ENCODE measurements at regions not wholly inside any gene's neighbourhood (a gene's known extent, or its start where the extent isn't known, plus 50 kb on each side); places are given as distances from the start of the nearest gene placed in this dataset.

DNA sequence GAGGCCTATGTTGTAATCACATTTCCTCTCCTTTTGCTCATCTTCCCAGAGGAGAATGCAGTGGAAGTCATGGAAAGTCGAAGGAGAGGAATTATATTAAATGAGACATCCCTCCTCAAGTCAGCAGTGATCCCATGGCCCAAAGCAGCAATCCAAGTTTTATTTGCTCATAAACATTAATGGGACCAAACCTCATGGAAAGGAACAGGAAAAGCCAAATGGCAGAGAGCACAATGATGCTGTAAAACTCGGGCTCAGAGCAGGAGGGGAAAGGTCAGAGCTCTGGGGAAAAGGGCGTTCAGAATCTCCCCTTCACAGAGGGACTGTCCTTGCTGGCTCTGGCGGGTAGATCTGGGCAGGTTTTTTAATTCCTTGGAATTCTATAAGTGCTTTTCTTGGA is 175.8 kb downstream of the C5orf15 start:
- WGBS, 2 donors (ENCODE audit: extremely low coverage in 2 of 2, insufficient read length in 2 of 2, insufficient replicate concordance in 1 of 2) = no CpG with 5 or more reads among the region's 4 CpGs
- no peak overlapping the region for H3K9ac ChIP-seq (ENCODE audit: low read depth, low read length, poor library complexity)
- no peaks in the 10 kb centered on the region for H3K9me3 ChIP-seq (replicated peaks in 1 of 2; ENCODE audit: control insufficient read depth in 2 of 2, insufficient read depth in 1 of 2, low read depth in 1 of 2, low read length in 2 of 2)
- H4K8ac ChIP-seq (ENCODE audit: low read depth, low read length) = no peak overlapping the region
- peaks cover 0 to 16% (median 0%) of the 10 kb centered on the region in 3 experiments for H3K27me3 ChIP-seq (ENCODE audit: control insufficient read depth in 3 of 3, insufficient read depth in 3 of 3, low read depth in 1 of 3, low read length in 3 of 3)
- no peak overlapping the region for H2AK5ac ChIP-seq (ENCODE audit: low read depth, low read length)
- no peaks in the 10 kb centered on the region for H3K36me3 ChIP-seq (replicated peaks in 1 of 2; ENCODE audit: control insufficient read depth in 2 of 2, insufficient read depth in 2 of 2, low read length in 2 of 2)
- H2BK12ac ChIP-seq (ENCODE audit: low read length) = no peak overlapping the region
- no peak overlapping the region for H4K91ac ChIP-seq (ENCODE audit: low read depth, low read length, poor library complexity)
- H3K4me3 ChIP-seq (ENCODE audit: low read length in 2 of 2) = no peak overlapping the region
- H2BK5ac ChIP-seq (ENCODE audit: low read length) = no peak overlapping the region
- H3K27ac ChIP-seq (replicated peaks; ENCODE audit: low read length) = no peak overlapping the region
- no peak overlapping the region for H2BK15ac ChIP-seq (ENCODE audit: low read length)
- no peak for DNase-seq (ENCODE audit: low spot score)
- H2AFZ ChIP-seq (ENCODE audit: low read length) = no peak overlapping the region
- no peak overlapping the region for H3K4me2 ChIP-seq (ENCODE audit: insufficient read depth, low read length, poor library complexity, severe bottlenecking)
- H3K79me1 ChIP-seq (ENCODE audit: low read depth, low read length) = no peaks in the 10 kb centered on the region
- H3K18ac ChIP-seq (ENCODE audit: low read length) = no peak overlapping the region
- no peak overlapping the region for H3K14ac ChIP-seq (ENCODE audit: low read length)
- no peak overlapping the region for H2BK120ac ChIP-seq (ENCODE audit: low read depth, low read length)
- H3K4me1 ChIP-seq (ENCODE audit: control insufficient read depth in 2 of 2, insufficient read depth in 1 of 2, low read depth in 1 of 2, low read length in 2 of 2) = no peaks in the 10 kb centered on the region
- no peak overlapping the region for H3K4ac ChIP-seq (ENCODE audit: low read length)
- H3K23ac ChIP-seq (ENCODE audit: low read depth, low read length, poor library complexity) = no peak overlapping the region

DNA sequence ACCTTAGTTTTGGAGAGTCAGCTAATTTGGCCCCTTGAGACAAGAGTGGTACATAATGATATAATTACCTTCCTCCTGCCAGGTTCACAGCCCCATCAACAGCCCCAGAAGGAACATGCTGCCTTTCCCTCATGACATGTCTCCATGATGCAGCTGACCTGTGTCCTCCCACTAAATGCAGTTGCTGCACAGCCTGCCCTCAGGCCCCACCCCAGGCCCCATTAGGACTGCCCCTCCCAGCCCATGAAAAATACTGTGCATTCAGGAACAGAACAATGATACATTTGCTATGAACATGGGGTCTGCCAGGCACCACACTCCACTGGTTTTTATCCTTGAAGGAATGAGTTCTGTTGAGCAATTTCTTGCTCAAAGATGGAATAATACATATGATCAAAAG is 176.4 kb downstream of the C5orf15 start:
- no peak for DNase-seq (ENCODE audit: low spot score)
- Histone ChIP-seq H4K8ac (ENCODE audit: low read depth, low read length) (no peak overlapping the region), H2BK5ac (ENCODE audit: low read length) (no peak overlapping the region), H3K4ac (ENCODE audit: low read length) (no peak overlapping the region), H2AK5ac (ENCODE audit: low read depth, low read length) (no peak overlapping the region), H3K27me3 (ENCODE audit: control insufficient read depth in 3 of 3, insufficient read depth in 3 of 3, low read depth in 1 of 3, low read length in 3 of 3) (peaks cover 0 to 16% (median 0%) of the 10 kb centered on the region in 3 experiments), H2AFZ (ENCODE audit: low read length) (no peak overlapping the region), H3K36me3 (replicated peaks in 1 of 2; ENCODE audit: control insufficient read depth in 2 of 2, insufficient read depth in 2 of 2, low read length in 2 of 2) (no peaks in the 10 kb centered on the region), H3K4me2 (ENCODE audit: insufficient read depth, low read length, poor library complexity, severe bottlenecking) (no peak overlapping the region), H3K9ac (ENCODE audit: low read depth, low read length, poor library complexity) (no peak overlapping the region), H3K4me3 (ENCODE audit: low read length in 2 of 2) (no peak overlapping the region), H3K18ac (ENCODE audit: low read length) (no peak overlapping the region), H3K23ac (ENCODE audit: low read depth, low read length, poor library complexity) (no peak overlapping the region), H2BK15ac (ENCODE audit: low read length) (no peak overlapping the region), H2BK120ac (ENCODE audit: low read depth, low read length) (no peak overlapping the region), H4K91ac (ENCODE audit: low read depth, low read length, poor library complexity) (no peak overlapping the region), H3K27ac (replicated peaks; ENCODE audit: low read length) (no peak overlapping the region), H3K9me3 (replicated peaks in 1 of 2; ENCODE audit: control insufficient read depth in 2 of 2, insufficient read depth in 1 of 2, low read depth in 1 of 2, low read length in 2 of 2) (no peaks in the 10 kb centered on the region), H2BK12ac (ENCODE audit: low read length) (no peak overlapping the region), H3K4me1 (ENCODE audit: control insufficient read depth in 2 of 2, insufficient read depth in 1 of 2, low read depth in 1 of 2, low read length in 2 of 2) (no peaks in the 10 kb centered on the region), H3K14ac (ENCODE audit: low read length) (no peak overlapping the region), H3K79me1 (ENCODE audit: low read depth, low read length) (no peaks in the 10 kb centered on the region)

DNA sequence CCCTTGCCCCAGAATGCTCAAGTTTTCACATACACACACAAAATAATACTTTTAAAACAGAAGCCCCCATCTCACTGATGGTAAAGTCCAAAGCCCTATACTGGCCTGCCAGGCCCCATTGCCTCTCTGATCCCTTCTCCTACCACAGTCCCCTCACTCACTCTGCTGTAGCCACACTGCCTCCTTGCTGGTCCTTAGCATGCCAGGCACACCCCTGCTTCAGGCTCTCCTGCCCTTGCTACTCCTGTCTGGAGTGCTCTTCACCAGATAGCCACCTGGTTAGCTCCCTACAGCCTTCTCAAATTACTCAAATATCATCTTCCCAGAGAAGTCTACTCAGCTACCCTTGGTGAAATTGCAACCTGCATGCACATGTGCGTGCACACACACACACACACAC is 177.5 kb downstream of the C5orf15 start:
- Histone ChIP-seq H2BK15ac (ENCODE audit: low read length) (no peak overlapping the region), H3K9ac (ENCODE audit: low read depth, low read length, poor library complexity) (no peak overlapping the region), H3K27me3 (ENCODE audit: control insufficient read depth in 3 of 3, insufficient read depth in 3 of 3, low read depth in 1 of 3, low read length in 3 of 3) (peaks cover 0 to 16% (median 0%) of the 10 kb centered on the region in 3 experiments), H3K4ac (ENCODE audit: low read length) (no peak overlapping the region), H2AK5ac (ENCODE audit: low read depth, low read length) (no peak overlapping the region), H3K27ac (replicated peaks; ENCODE audit: low read length) (no peak overlapping the region), H3K36me3 (replicated peaks in 1 of 2; ENCODE audit: control insufficient read depth in 2 of 2, insufficient read depth in 2 of 2, low read length in 2 of 2) (no peaks in the 10 kb centered on the region), H2BK5ac (ENCODE audit: low read length) (no peak overlapping the region), H3K4me1 (ENCODE audit: control insufficient read depth in 2 of 2, insufficient read depth in 1 of 2, low read depth in 1 of 2, low read length in 2 of 2) (no peaks in the 10 kb centered on the region), H3K14ac (ENCODE audit: low read length) (no peak overlapping the region), H3K79me1 (ENCODE audit: low read depth, low read length) (no peaks in the 10 kb centered on the region), H3K4me2 (ENCODE audit: insufficient read depth, low read length, poor library complexity, severe bottlenecking) (no peak overlapping the region), H3K18ac (ENCODE audit: low read length) (no peak overlapping the region), H4K8ac (ENCODE audit: low read depth, low read length) (no peak overlapping the region), H3K23ac (ENCODE audit: low read depth, low read length, poor library complexity) (no peak overlapping the region), H2BK120ac (ENCODE audit: low read depth, low read length) (no peak overlapping the region), H4K91ac (ENCODE audit: low read depth, low read length, poor library complexity) (no peak overlapping the region), H2BK12ac (ENCODE audit: low read length) (no peak overlapping the region), H3K4me3 (ENCODE audit: low read length in 2 of 2) (no peak overlapping the region), H3K9me3 (replicated peaks in 1 of 2; ENCODE audit: control insufficient read depth in 2 of 2, insufficient read depth in 1 of 2, low read depth in 1 of 2, low read length in 2 of 2) (no peaks in the 10 kb centered on the region), H2AFZ (ENCODE audit: low read length) (no peak overlapping the region)
- no CpG with 5 or more reads among the region's 1 CpG for WGBS, 2 donors (ENCODE audit: extremely low coverage in 2 of 2, insufficient read length in 2 of 2, insufficient replicate concordance in 1 of 2)
- no peak for DNase-seq (ENCODE audit: low spot score)

DNA sequence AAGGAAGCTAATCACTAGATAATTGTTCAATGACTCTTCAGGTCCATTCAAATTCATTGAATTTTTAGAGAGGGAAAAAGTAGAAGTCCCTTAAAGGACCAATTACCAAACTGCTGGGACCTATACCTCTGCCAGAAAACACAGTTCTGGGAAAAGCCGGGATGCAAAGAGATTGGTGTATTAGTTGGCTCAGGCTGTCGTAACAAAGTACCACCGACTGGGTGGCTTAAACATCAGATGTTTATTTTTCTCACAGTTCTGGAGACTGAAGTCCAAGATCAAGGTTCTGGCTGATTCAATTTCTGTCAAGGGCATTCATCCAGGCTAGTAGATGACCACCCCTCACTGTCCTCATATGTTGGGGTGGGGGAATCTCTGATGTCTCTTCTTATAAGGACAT is 177.1 kb upstream of the FSTL4 start:
- no peak for DNase-seq (ENCODE audit: low spot score)
- Histone ChIP-seq H3K9ac (ENCODE audit: low read depth, low read length, poor library complexity) (no peak overlapping the region), H3K4me1 (ENCODE audit: control insufficient read depth in 2 of 2, insufficient read depth in 1 of 2, low read depth in 1 of 2, low read length in 2 of 2) (no peaks in the 10 kb centered on the region)

More for the DNA sequence above, 177.1 kb upstream of the FSTL4 start:
- H3K23ac ChIP-seq (ENCODE audit: low read depth, low read length, poor library complexity) = no peak overlapping the region
- no peak overlapping the region for H2BK12ac ChIP-seq (ENCODE audit: low read length)
- peaks cover 0 to 15% (median 0%) of the 10 kb centered on the region in 3 experiments for H3K27me3 ChIP-seq (ENCODE audit: control insufficient read depth in 3 of 3, insufficient read depth in 3 of 3, low read depth in 1 of 3, low read length in 3 of 3)
- WGBS, 2 donors (ENCODE audit: extremely low coverage in 2 of 2, insufficient read length in 2 of 2, insufficient replicate concordance in 1 of 2) = no CpG with 5 or more reads among the region's 3 CpGs
- no peaks in the 10 kb centered on the region for H3K36me3 ChIP-seq (replicated peaks in 1 of 2; ENCODE audit: control insufficient read depth in 2 of 2, insufficient read depth in 2 of 2, low read length in 2 of 2)
- H2AFZ ChIP-seq (ENCODE audit: low read length) = no peak overlapping the region
- no peak overlapping the region for H2BK5ac ChIP-seq (ENCODE audit: low read length)
- H4K8ac ChIP-seq (ENCODE audit: low read depth, low read length) = no peak overlapping the region
- no peak overlapping the region for H2BK15ac ChIP-seq (ENCODE audit: low read length)
- H3K79me1 ChIP-seq (ENCODE audit: low read depth, low read length) = no peaks in the 10 kb centered on the region
- no peak overlapping the region for H2AK5ac ChIP-seq (ENCODE audit: low read depth, low read length)
- no peak overlapping the region for H3K4ac ChIP-seq (ENCODE audit: low read length)
- H4K91ac ChIP-seq (ENCODE audit: low read depth, low read length, poor library complexity) = no peak overlapping the region
- no peaks in the 10 kb centered on the region for H3K9me3 ChIP-seq (replicated peaks in 1 of 2; ENCODE audit: control insufficient read depth in 2 of 2, insufficient read depth in 1 of 2, low read depth in 1 of 2, low read length in 2 of 2)
- no peak overlapping the region for H3K4me3 ChIP-seq (ENCODE audit: low read length in 2 of 2)
- H3K14ac ChIP-seq (ENCODE audit: low read length) = no peak overlapping the region
- no peak overlapping the region for H2BK120ac ChIP-seq (ENCODE audit: low read depth, low read length)
- no peak overlapping the region for H3K18ac ChIP-seq (ENCODE audit: low read length)
- no peak overlapping the region for H3K27ac ChIP-seq (replicated peaks; ENCODE audit: low read length)
- no peak overlapping the region for H3K4me2 ChIP-seq (ENCODE audit: insufficient read depth, low read length, poor library complexity, severe bottlenecking)
